HepG2 (cell line): ENCODE measurements at regions not wholly inside any gene's neighbourhood (a gene's known extent, or its start where the extent isn't known, plus 50 kb on each side); places are given as distances from the start of the nearest gene placed in this dataset.

ENCODE experiments used
- ATAC-seq: fragments of 200-7000 bp; cut with Tn5 transposase; 3 replicates; pipeline ENCODE4 v1.9.1; 2020; ENCODE audit warnings: mild to moderate bottlenecking, moderate library complexity
- BruUV-seq: library from RNA; stranded (reverse); fragments of 400-500 nt; replicated peaks from 2 replicates; lab custom pipeline; 2021; lab: Mats Ljungman, UMichigan
- CTCF ChIA-PET: fragments of 300-600 bp; formaldehyde crosslinking; extraction: SDS; loops from one replicate; lab custom pipeline; 2021; ENCODE audit warnings: low total read pairs, inconsistent platforms, low intra/inter-chr PET ratio; lab: Yijun Ruan, JAX
- POLR2A ChIA-PET: fragments of 350-600 bp; sonication (Branson Sonifier 250); formaldehyde crosslinking; loops from one replicate; lab custom pipeline; 2020; ENCODE audit warnings: antibody characterized with exemption, inconsistent platforms; lab: Yijun Ruan, JAX
- DNase-seq: peaks from one replicate; pipeline ENCODE4 v3.0.0-alpha.2; 2015; ENCODE audit warnings: low spot score
- FAIRE-seq: peaks from 3 replicates; lab custom pipeline; 2011; peaks lifted over from hg19 to GRCh38; lab: Jason Lieb, UNC
- H2AFZ ChIP-seq: one replicate; pipeline ENCODE4 v1.6.1; 2011; ENCODE audit warnings: low read length, inconsistent platforms
- H3K27ac ChIP-seq: fragments of 300-600 bp; 3 replicates; pipeline ENCODE4 v1.8.0; 2011; ENCODE audit warnings: mixed run types, mild to moderate bottlenecking, mixed read lengths, low read length, inconsistent platforms; ENCODE audit not compliant: insufficient read depth; ENCODE audit errors: extremely low read length
- H3K27me3 ChIP-seq, 2 experiments: fragments of 200-600 bp in 1 of 2; 2 replicates in 1 of 2; 3 replicates in 1 of 2; pipeline versions ENCODE4 v1.6.0 to v1.8.0; 2011; ENCODE audit warnings: low read length in 2 of 2, mild to moderate bottlenecking in 2 of 2, moderate library complexity in 2 of 2, inconsistent platforms in 1 of 2; ENCODE audit not compliant: insufficient read depth in 2 of 2, control insufficient read depth in 1 of 2
- H3K36me3 ChIP-seq, 2 experiments: fragments of 200-600 bp in 1 of 2; replicated peaks in 1 of 2; 2 replicates in 1 of 2; 3 replicates in 1 of 2; pipeline versions ENCODE4 v1.5.1 to v1.8.0; 2011; ENCODE audit warnings: low read length in 2 of 2, inconsistent platforms in 1 of 2; ENCODE audit not compliant: insufficient read depth in 2 of 2, control insufficient read depth in 1 of 2
- H3K4me1 ChIP-seq: 2 replicates; pipeline ENCODE4 v1.5.1; 2012; ENCODE audit warnings: low read length, inconsistent platforms; ENCODE audit not compliant: insufficient read depth
- H3K4me2 ChIP-seq: 2 replicates; pipeline ENCODE4 v1.6.0; 2011; ENCODE audit warnings: low read depth, low read length, inconsistent platforms
- H3K4me3 ChIP-seq, 3 experiments: fragments of 200-600 bp in 1 of 3; sonication (generic), shearing (Covaris generic) in 1 of 3; replicated peaks in 1 of 3; 2 replicates each; pipeline ENCODE4 v1.5.1; 2011 to 2016; ENCODE audit warnings: low read length in 3 of 3, inconsistent platforms in 2 of 3, low read depth in 2 of 3, mild to moderate bottlenecking in 2 of 3, control low read depth in 1 of 3, mixed read lengths in 1 of 3; ENCODE audit not compliant: insufficient read depth in 1 of 3
- H3K79me2 ChIP-seq: one replicate; pipeline ENCODE4 v1.6.1; 2011; ENCODE audit warnings: low read length, inconsistent platforms; ENCODE audit not compliant: insufficient read depth
- H3K9ac ChIP-seq: 2 replicates; pipeline ENCODE4 v1.6.0; 2011; ENCODE audit warnings: mild to moderate bottlenecking, low read depth, low read length, inconsistent platforms; ENCODE audit not compliant: insufficient read depth
- H3K9me3 ChIP-seq: 2 replicates; pipeline ENCODE4 v1.5.1; 2012; ENCODE audit warnings: mild to moderate bottlenecking, low read length
- H4K20me1 ChIP-seq: 2 replicates; pipeline ENCODE4 v1.6.0; 2011; ENCODE audit warnings: inconsistent platforms, mild to moderate bottlenecking, low read length, moderate library complexity; ENCODE audit not compliant: insufficient read depth
- BORCS8-MEF2B ChIP-seq: sonication (generic); formaldehyde crosslinking; IDR thresholded peaks from 2 replicates; pipeline ENCODE4 v1.8.0; 2022; ENCODE audit warnings: mild to moderate bottlenecking, missing genetic modification reagents
- KMT2B ChIP-seq: IDR thresholded peaks from 2 replicates; pipeline ENCODE4 v1.6.1; 2016; ENCODE audit warnings: missing genetic modification reagents, missing compliant biosample characterization
- MIER2 ChIP-seq: IDR thresholded peaks from 2 replicates; pipeline ENCODE4 v1.6.1; 2016; ENCODE audit warnings: missing biosample characterization, missing genetic modification reagents
- PHB2 ChIP-seq: fragments of 450-650 bp; IDR thresholded peaks from 2 replicates; pipeline ENCODE4 v1.6.1; 2018; ENCODE audit not compliant: partially characterized antibody
- ZNF607 ChIP-seq: sonication (generic); formaldehyde crosslinking; IDR thresholded peaks from 2 replicates; pipeline ENCODE4 v1.5.1; 2020; ENCODE audit warnings: missing genetic modification reagents, mild to moderate bottlenecking, borderline replicate concordance
- WGBS: methylation state at CpG from one replicate; pipeline ENCODE4 v1.1.6; 2017; ENCODE audit warnings: low lambda C conversion rate; 5-methylcytosine and 5-hydroxymethylcytosine counted together
- in situ Hi-C: cut with HindIII; loops from 2 replicates; pipeline ENCODE4 v1.10.0; 2017; ENCODE audit warnings: low pct_unique_long_range_greater_than_20kb; ENCODE audit not compliant: extremely low pct_ligation_motif_present
- intact Hi-C: fragments of 100-400 bp; cut with micrococcal nuclease; formaldehyde crosslinking; loops from one replicate; pipeline ENCODE4 v1.10.0; 2022; ENCODE audit not compliant: unreplicated experiment
- TF ChIP-seq, protein P1 (sequence below), 2 experiments: IDR thresholded peaks; 2 replicates each; pipeline ENCODE4 v1.6.1; 2011 to 2012; ENCODE audit warnings: low read length in 2 of 2, borderline replicate concordance in 1 of 2, low read depth in 1 of 2, mild to moderate bottlenecking in 1 of 2, moderate library complexity in 1 of 2

DNA sequence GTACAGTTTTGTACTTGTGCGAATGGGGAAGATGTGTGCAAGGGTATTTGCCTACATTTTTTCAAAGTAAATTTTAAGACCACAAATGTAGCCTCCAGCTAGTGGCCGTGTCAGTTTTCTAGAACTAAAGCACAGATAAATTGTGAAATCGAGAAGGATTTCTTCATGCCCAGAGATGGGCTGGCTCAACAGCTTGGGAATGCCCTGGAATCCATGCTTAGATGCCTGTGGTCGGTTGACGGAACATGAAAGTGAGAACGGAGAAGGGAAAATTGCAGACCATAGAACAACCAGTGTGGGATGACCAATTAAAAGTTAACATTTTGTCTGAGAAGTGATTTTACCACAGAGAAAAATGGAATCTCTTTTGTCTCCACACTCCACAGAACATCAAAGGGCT is 73.2 kb upstream of the VCX2 start (continued):
- TF ChIP-seq, protein P1, sequence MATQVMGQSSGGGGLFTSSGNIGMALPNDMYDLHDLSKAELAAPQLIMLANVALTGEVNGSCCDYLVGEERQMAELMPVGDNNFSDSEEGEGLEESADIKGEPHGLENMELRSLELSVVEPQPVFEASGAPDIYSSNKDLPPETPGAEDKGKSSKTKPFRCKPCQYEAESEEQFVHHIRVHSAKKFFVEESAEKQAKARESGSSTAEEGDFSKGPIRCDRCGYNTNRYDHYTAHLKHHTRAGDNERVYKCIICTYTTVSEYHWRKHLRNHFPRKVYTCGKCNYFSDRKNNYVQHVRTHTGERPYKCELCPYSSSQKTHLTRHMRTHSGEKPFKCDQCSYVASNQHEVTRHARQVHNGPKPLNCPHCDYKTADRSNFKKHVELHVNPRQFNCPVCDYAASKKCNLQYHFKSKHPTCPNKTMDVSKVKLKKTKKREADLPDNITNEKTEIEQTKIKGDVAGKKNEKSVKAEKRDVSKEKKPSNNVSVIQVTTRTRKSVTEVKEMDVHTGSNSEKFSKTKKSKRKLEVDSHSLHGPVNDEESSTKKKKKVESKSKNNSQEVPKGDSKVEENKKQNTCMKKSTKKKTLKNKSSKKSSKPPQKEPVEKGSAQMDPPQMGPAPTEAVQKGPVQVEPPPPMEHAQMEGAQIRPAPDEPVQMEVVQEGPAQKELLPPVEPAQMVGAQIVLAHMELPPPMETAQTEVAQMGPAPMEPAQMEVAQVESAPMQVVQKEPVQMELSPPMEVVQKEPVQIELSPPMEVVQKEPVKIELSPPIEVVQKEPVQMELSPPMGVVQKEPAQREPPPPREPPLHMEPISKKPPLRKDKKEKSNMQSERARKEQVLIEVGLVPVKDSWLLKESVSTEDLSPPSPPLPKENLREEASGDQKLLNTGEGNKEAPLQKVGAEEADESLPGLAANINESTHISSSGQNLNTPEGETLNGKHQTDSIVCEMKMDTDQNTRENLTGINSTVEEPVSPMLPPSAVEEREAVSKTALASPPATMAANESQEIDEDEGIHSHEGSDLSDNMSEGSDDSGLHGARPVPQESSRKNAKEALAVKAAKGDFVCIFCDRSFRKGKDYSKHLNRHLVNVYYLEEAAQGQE (IDR thresholded peaks at IDR 0.05; ENCODE audit: borderline replicate concordance in 1 of 2, low read depth in 1 of 2, low read length in 2 of 2) = no peak
- TF ChIP-seq ZNF607 (CRISPR knock-in tag) = no peak

DNA sequence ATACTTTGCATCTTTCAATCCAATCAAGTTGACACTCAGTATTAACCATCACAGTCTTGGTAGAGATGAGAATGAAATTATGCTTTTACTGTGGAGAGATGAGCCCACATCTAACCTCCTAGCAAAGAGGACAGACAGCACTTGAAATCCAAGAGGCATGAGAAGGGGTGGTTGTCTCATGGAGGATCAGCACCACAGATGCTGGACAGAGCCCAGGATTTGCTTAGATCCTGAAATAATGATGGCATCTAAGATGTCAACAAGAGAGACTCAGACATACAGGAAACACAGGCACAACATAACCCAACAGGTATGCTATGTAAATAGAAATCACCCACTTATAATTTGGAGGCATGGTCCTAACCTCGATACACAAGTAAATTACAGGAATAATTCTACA is 74.3 kb upstream of the VCX2 start:
- ATAC-seq (no peak), DNase-seq (no peak), FAIRE-seq (no peak)
- H3K79me2 ChIP-seq = no peaks in the 10 kb centered on the region
- no peaks in the 10 kb centered on the region for H3K27me3 ChIP-seq
- no peak overlapping the region for H3K4me2 ChIP-seq
- in situ Hi-C loops (no loop called here), intact Hi-C loops (no loop called here)
- BruUV-seq = no TSS peak
- no peaks in the 10 kb centered on the region for H4K20me1 ChIP-seq
- no peak overlapping the region for H3K9ac ChIP-seq
- no peak overlapping the region for H3K4me3 ChIP-seq
- 79% methylated on average over 1 of the region's 1 CpG for WGBS
- no peaks in the 10 kb centered on the region for H3K9me3 ChIP-seq
- no peaks in the 10 kb centered on the region for H3K36me3 ChIP-seq
- ChIA-PET POLR2A (no interaction called here), CTCF (no interaction called here)
- no peak for TF ChIP-seq PHB2
- no peak for TF ChIP-seq KMT2B (CRISPR knock-in tag)
- TF ChIP-seq BORCS8-MEF2B (CRISPR knock-in tag) = no peak
- TF ChIP-seq MIER2 (CRISPR knock-in tag) = peak; percentile 49; the same call in 1 of the 2 replicates
- TF ChIP-seq, protein P1 (IDR thresholded peaks at IDR 0.05; ENCODE audit: borderline replicate concordance in 1 of 2, low read depth in 1 of 2, low read length in 2 of 2) = peak; percentile 8 to 86
- H3K4me1 ChIP-seq = no peaks in the 10 kb centered on the region
- no peak overlapping the region for H3K27ac ChIP-seq
- no peak overlapping the region for H2AFZ ChIP-seq
